CD14-positive monocyte (primary cell): ENCODE measurements at regions not wholly inside any gene's neighbourhood (a gene's known extent, or its start where the extent isn't known, plus 50 kb on each side); places are given as distances from the start of the nearest gene placed in this dataset.

Source experiments
- DNase-seq, 3 donors: peaks; one replicate each; pipeline ENCODE4 v3.0.0-alpha.2; 2011 to 2022
- H2AFZ ChIP-seq: 2 replicates; pipeline ENCODE4 v1.6.0; 2012; ENCODE audit warnings: mild to moderate bottlenecking, low read depth, low read length, inconsistent platforms; ENCODE audit not compliant: insufficient read depth, poor library complexity, severe bottlenecking
- H3K27ac ChIP-seq, 2 donors: 1 replicate in 1 of 2; 2 replicates in 1 of 2; pipeline ENCODE4 v1.5.1; 2012 to 2013; ENCODE audit warnings: low read length in 2 of 2, control low read depth in 1 of 2, inconsistent platforms in 1 of 2, low read depth in 1 of 2, mild to moderate bottlenecking in 1 of 2
- H3K27me3 ChIP-seq, 2 donors: one replicate each; pipeline versions ENCODE4 v1.6.0 to v1.6.1; 2011 to 2013; ENCODE audit warnings: low read length in 2 of 2; ENCODE audit not compliant: control insufficient read depth in 2 of 2, insufficient read depth in 2 of 2
- H3K36me3 ChIP-seq, 2 donors: replicated peaks in 1 of 2; 1 replicate in 1 of 2; 2 replicates in 1 of 2; pipeline versions ENCODE4 v1.5.1 to v1.6.1; 2012 to 2013; ENCODE audit warnings: low read length in 2 of 2, control low read depth in 1 of 2, inconsistent platforms in 1 of 2, mild to moderate bottlenecking in 1 of 2; ENCODE audit not compliant: insufficient read depth in 2 of 2, control insufficient read depth in 1 of 2
- H3K4me1 ChIP-seq, 2 donors: 1 replicate in 1 of 2; 2 replicates in 1 of 2; pipeline versions ENCODE4 v1.5.1 to v1.6.1; 2012 to 2013; ENCODE audit warnings: low read length in 2 of 2, control low read depth in 1 of 2, inconsistent platforms in 1 of 2, mild to moderate bottlenecking in 1 of 2, moderate library complexity in 1 of 2; ENCODE audit not compliant: insufficient read depth in 2 of 2, control insufficient read depth in 1 of 2
- H3K4me2 ChIP-seq: replicated peaks from 2 replicates; pipeline ENCODE3; 2012; ENCODE audit warnings: low read length, moderate library complexity, mild to moderate bottlenecking; ENCODE audit not compliant: poor library complexity, severe bottlenecking; ENCODE audit errors: extremely low read depth
- H3K4me3 ChIP-seq, 3 experiments: fragments of 200-600 bp in 1 of 3; sonication (generic) in 1 of 3; replicated peaks in 1 of 3; 1 replicate in 2 of 3; 2 replicates in 1 of 3; pipeline ENCODE4 v1.5.1; 2011 to 2013; ENCODE audit warnings: low read length in 3 of 3, mild to moderate bottlenecking in 3 of 3, control low read depth in 2 of 3, low read depth in 2 of 3, inconsistent platforms in 1 of 3, moderate library complexity in 1 of 3
- H3K79me2 ChIP-seq: 2 replicates; pipeline ENCODE4 v1.6.0; 2012; ENCODE audit warnings: mild to moderate bottlenecking, control low read depth, inconsistent platforms, low read length, moderate library complexity; ENCODE audit not compliant: insufficient read depth
- H3K9ac ChIP-seq: 2 replicates; pipeline ENCODE4 v1.6.0; 2017; ENCODE audit warnings: low read length, mild to moderate bottlenecking; ENCODE audit not compliant: insufficient read depth, poor library complexity, severe bottlenecking
- H3K9me3 ChIP-seq, 2 donors: replicated peaks in 1 of 2; 1 replicate in 1 of 2; 2 replicates in 1 of 2; pipeline versions ENCODE4 v1.5.1 to v1.6.1; 2012 to 2013; ENCODE audit warnings: low read length in 2 of 2, control low read depth in 1 of 2; ENCODE audit not compliant: control insufficient read depth in 1 of 2, insufficient read depth in 1 of 2
- H4K20me1 ChIP-seq: 2 replicates; pipeline ENCODE4 v1.6.0; 2012; ENCODE audit warnings: mild to moderate bottlenecking, low read length, control low read depth, moderate library complexity; ENCODE audit not compliant: insufficient read depth
- H3K27ac Mint-ChIP-seq, 7 donors: one replicate each; pipeline ENCODE4 v1.8.0; 2020; ENCODE audit warnings: mild to moderate bottlenecking in 7 of 7, mixed read lengths in 7 of 7, moderate library complexity in 6 of 7, inconsistent platforms in 2 of 7
- H3K27me3 Mint-ChIP-seq, 3 donors: one replicate each; pipeline ENCODE4 v1.8.0; 2021 to 2022; ENCODE audit warnings: low read depth in 3 of 3, mild to moderate bottlenecking in 3 of 3, mixed read lengths in 3 of 3, moderate library complexity in 3 of 3, inconsistent platforms in 1 of 3
- H3K36me3 Mint-ChIP-seq, 2 donors: one replicate each; pipeline ENCODE4 v1.8.0; 2020; ENCODE audit warnings: mixed read lengths in 2 of 2, inconsistent platforms in 1 of 2, mild to moderate bottlenecking in 1 of 2
- H3K4me1 Mint-ChIP-seq: one replicate; pipeline ENCODE4 v1.8.0; 2020; ENCODE audit warnings: mild to moderate bottlenecking, mixed read lengths
- H3K4me3 Mint-ChIP-seq, 2 donors: one replicate each; pipeline ENCODE4 v1.8.0; 2020; ENCODE audit warnings: mild to moderate bottlenecking in 2 of 2, mixed read lengths in 2 of 2, moderate library complexity in 1 of 2
- H3K9me3 Mint-ChIP-seq, 7 donors: one replicate each; pipeline ENCODE4 v1.8.0; 2020 to 2022; ENCODE audit warnings: mixed read lengths in 7 of 7, mild to moderate bottlenecking in 6 of 7, moderate library complexity in 6 of 7, inconsistent platforms in 2 of 7
- CTCF ChIP-seq: fragments of 200-600 bp; IDR thresholded peaks from one replicate; pipeline ENCODE4 v1.8.0; 2022; ENCODE audit warnings: antibody characterized with exemption, mild to moderate bottlenecking
- WGBS: methylation state at CpG from one replicate; pipeline ENCODE4 v1.1.5; 2013; ENCODE audit warnings: missing lambda C conversion rate; ENCODE audit not compliant: insufficient coverage; 5-methylcytosine and 5-hydroxymethylcytosine counted together
- intact Hi-C, 2 donors: fragments of 100-400 bp; cut with micrococcal nuclease; formaldehyde crosslinking; loops; one replicate each; pipeline versions ENCODE4 v1.15.0 to v1.15.1; 2023

- Histone ChIP-seq H3K9me3 (no peaks in the 10 kb centered on the region), H3K9ac (no peak overlapping the region), H3K4me3 (no peak overlapping the region), H3K79me2 (no peaks in the 10 kb centered on the region), H3K36me3 (no peaks in the 10 kb centered on the region), H3K4me2 (no peak overlapping the region), H3K27ac (no peak overlapping the region), H2AFZ (no peak overlapping the region), H3K27me3 (no peaks in the 10 kb centered on the region), H4K20me1 (no peaks in the 10 kb centered on the region), H3K4me1 (no peaks in the 10 kb centered on the region)
- intact Hi-C loops = no loop called here
- TF ChIP-seq CTCF = no peak
- H3K27me3 Mint-ChIP-seq = peaks cover 0 to 7% (median 4%) of the 10 kb centered on the region in 3 donors
- no peaks in the 10 kb centered on the region for H3K36me3 Mint-ChIP-seq
- WGBS = 84% methylated on average over 3 of the region's 3 CpGs
- peaks cover 0 to 3% (median 0%) of the 10 kb centered on the region in 7 donors for H3K9me3 Mint-ChIP-seq
- H3K27ac Mint-ChIP-seq = no peak overlapping the region
- DNase-seq = no peak
- H3K4me3 Mint-ChIP-seq = no peak overlapping the region
- H3K4me1 Mint-ChIP-seq = no peaks in the 10 kb centered on the region
These were observed 752.0 kb upstream of the HS6ST1 start for GRCh38 chr2:129070663-129071062.

GRCh38 chr2:129071531-129071930 is 752.9 kb upstream of the HS6ST1 start:
- Histone ChIP-seq H3K4me3 (no peak overlapping the region), H3K4me1 (no peaks in the 10 kb centered on the region), H3K4me2 (no peak overlapping the region), H3K27ac (no peak overlapping the region), H3K9ac (no peak overlapping the region), H3K9me3 (no peaks in the 10 kb centered on the region), H3K79me2 (no peaks in the 10 kb centered on the region), H2AFZ (no peak overlapping the region), H3K36me3 (no peaks in the 10 kb centered on the region), H3K27me3 (no peaks in the 10 kb centered on the region), H4K20me1 (no peaks in the 10 kb centered on the region)
- Mint-ChIP-seq H3K4me3 (no peak overlapping the region), H3K27me3 (peaks cover 3 to 7% (median 4%) of the 10 kb centered on the region in 3 donors), H3K27ac (no peak overlapping the region), H3K4me1 (no peaks in the 10 kb centered on the region), H3K36me3 (no peaks in the 10 kb centered on the region), H3K9me3 (peaks cover 0 to 3% (median 0%) of the 10 kb centered on the region in 7 donors)
- 93% methylated on average over 2 of the region's 6 CpGs for WGBS
- no peak for TF ChIP-seq CTCF
- intact Hi-C loops = no loop called here
- no peak for DNase-seq
